CD8-positive, alpha-beta memory T cell (primary cell): ENCODE measurements at regions not wholly inside any gene's neighbourhood (a gene's known extent, or its start where the extent isn't known, plus 50 kb on each side); places are given as distances from the start of the nearest gene placed in this dataset.

Source experiments
- CTCF ChIA-PET: fragments of 350-600 bp; sonication (Branson Sonifier 250); formaldehyde crosslinking; loops from one replicate; lab custom pipeline; 2021; ENCODE audit warnings: antibody characterized with exemption; lab: Charles Lee
- POLR2A ChIA-PET: fragments of 350-600 bp; sonication (Branson Sonifier 250); formaldehyde crosslinking; loops from one replicate; lab custom pipeline; 2021; ENCODE audit warnings: antibody characterized with exemption; lab: Charles Lee
- DNase-seq, 5 donors: peaks; one replicate each; pipeline versions ENCODE4 v3.0.0 to v3.0.0-alpha.2; 2020 to 2022; ENCODE audit warnings: mixed read lengths in 1 of 5
- H3K27ac ChIP-seq: one replicate; pipeline ENCODE4 v1.7.0; 2013; ENCODE audit warnings: low read depth, mild to moderate bottlenecking, low read length, moderate library complexity
- H3K27me3 ChIP-seq: 2 replicates; pipeline ENCODE4 v1.7.0; 2013; ENCODE audit warnings: low read length, mild to moderate bottlenecking; ENCODE audit not compliant: insufficient read depth, poor library complexity, severe bottlenecking
- H3K36me3 ChIP-seq: 2 replicates; pipeline ENCODE4 v1.7.0; 2013; ENCODE audit warnings: mild to moderate bottlenecking, low read length, moderate library complexity; ENCODE audit not compliant: insufficient read depth
- H3K4me1 ChIP-seq: 2 replicates; pipeline ENCODE4 v1.7.0; 2013; ENCODE audit warnings: mild to moderate bottlenecking, low read length, moderate library complexity; ENCODE audit not compliant: insufficient read depth
- H3K4me3 ChIP-seq: 2 replicates; pipeline ENCODE4 v1.7.0; 2013; ENCODE audit warnings: mild to moderate bottlenecking, low read length
- H3K9me3 ChIP-seq: 2 replicates; pipeline ENCODE4 v1.7.0; 2013; ENCODE audit warnings: mild to moderate bottlenecking, low read length
- H3K27ac Mint-ChIP-seq, 8 donors: one replicate each; pipeline ENCODE4 v1.8.0; 2020 to 2021; ENCODE audit warnings: mixed read lengths in 8 of 8, mild to moderate bottlenecking in 6 of 8, inconsistent platforms in 3 of 8, moderate library complexity in 3 of 8
- H3K27me3 Mint-ChIP-seq, 2 donors: one replicate each; pipeline ENCODE4 v1.8.0; 2020 to 2021; ENCODE audit warnings: mixed read lengths in 2 of 2, mild to moderate bottlenecking in 1 of 2, moderate library complexity in 1 of 2
- H3K36me3 Mint-ChIP-seq, 3 donors: one replicate each; pipeline ENCODE4 v1.8.0; 2020 to 2021; ENCODE audit warnings: mixed read lengths in 3 of 3, inconsistent platforms in 1 of 3, mild to moderate bottlenecking in 1 of 3
- H3K4me1 Mint-ChIP-seq, 3 donors: one replicate each; pipeline ENCODE4 v1.8.0; 2020 to 2021; ENCODE audit warnings: mixed read lengths in 3 of 3, inconsistent platforms in 1 of 3, mild to moderate bottlenecking in 1 of 3
- H3K4me3 Mint-ChIP-seq, 7 donors: one replicate each; pipeline ENCODE4 v1.8.0; 2020 to 2021; ENCODE audit warnings: mixed read lengths in 7 of 7, mild to moderate bottlenecking in 6 of 7, moderate library complexity in 4 of 7, inconsistent platforms in 2 of 7
- H3K9me3 Mint-ChIP-seq, 5 donors: one replicate each; pipeline ENCODE4 v1.8.0; 2020 to 2022; ENCODE audit warnings: mixed read lengths in 5 of 5, mild to moderate bottlenecking in 3 of 5, moderate library complexity in 2 of 5, inconsistent platforms in 1 of 5

GRCh38 chr3:152193673-152194267, 75.0 kb upstream of the MBNL1 start:
- peak in 3 of 5 donors; percentile 11 to 61 (median 48) for DNase-seq
- H3K4me3 ChIP-seq: peak overlapping the region; percentile 81

DNA sequence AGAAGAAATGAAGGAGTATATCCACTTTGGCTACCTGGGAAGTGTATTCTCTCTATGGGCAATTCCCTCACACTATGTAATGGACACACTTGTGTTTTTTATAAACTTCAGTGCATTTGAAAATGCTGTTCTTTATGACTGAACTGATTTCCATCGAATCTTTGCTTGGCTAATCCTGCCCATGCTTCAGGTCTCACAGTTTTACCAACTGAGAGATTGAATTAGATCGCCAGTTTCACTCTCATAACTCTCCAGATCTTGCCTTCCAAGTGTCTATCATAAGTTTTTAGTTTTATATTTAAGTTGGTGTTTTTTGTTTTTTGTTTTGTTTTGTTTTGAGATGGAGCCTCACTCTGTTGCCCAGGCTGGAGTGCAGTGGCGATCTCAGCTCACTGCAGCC, 73.5 kb upstream of the MBNL1 start:
- CTCF ChIA-PET: interaction anchor here (1.1 kb wide), 1 partner anchor 49 kb away, joined by 3 read pairs; no protein-coding TSS in a partner anchor
- H3K4me1 ChIP-seq: peaks cover 68% of the 10 kb centered on the region
- no peak overlapping the region for H3K27ac ChIP-seq

More at GRCh38 chr3:152193673-152194267, 75.0 kb upstream of the MBNL1 start:
- H3K36me3 Mint-ChIP-seq: peaks cover 0 to 5% (median 1%) of the 10 kb centered on the region in 3 donors
- peak overlapping the region; percentile 83 for H3K27ac ChIP-seq
- no peaks in the 10 kb centered on the region for H3K36me3 ChIP-seq
- H3K9me3 Mint-ChIP-seq: no peaks in the 10 kb centered on the region
- H3K27me3 ChIP-seq: no peaks in the 10 kb centered on the region
- no peaks in the 10 kb centered on the region for H3K27me3 Mint-ChIP-seq
- H3K4me3 Mint-ChIP-seq: peak overlapping the region; percentile 87 to 95 (median 89)
- H3K27ac Mint-ChIP-seq: peak overlapping the region; percentile 87 to 99 (median 94)
- H3K4me1 Mint-ChIP-seq: peaks cover 68 to 89% (median 89%) of the 10 kb centered on the region in 3 donors
- H3K4me1 ChIP-seq: peaks cover 66% of the 10 kb centered on the region
- CTCF ChIA-PET: interaction anchor here (0.6 to 1.7 kb wide), 8 partner anchors 10 to 250 kb away, joined by 3 to 11 read pairs (median 4); partner anchors contain the start of gene MBNL1
- POLR2A ChIA-PET: interaction anchor here (0.6 to 1.7 kb wide), 9 partner anchors 9 to 78 kb away, joined by 3 to 16 read pairs (median 3); partner anchors contain the start of gene MBNL1
- no peaks in the 10 kb centered on the region for H3K9me3 ChIP-seq

GRCh38 chr3:152196782-152197181, 71.9 kb upstream of the MBNL1 start:
- Histone ChIP-seq H3K4me1 (peaks cover 69% of the 10 kb centered on the region), H3K27me3 (no peaks in the 10 kb centered on the region), H3K36me3 (no peaks in the 10 kb centered on the region), H3K4me3 (peak overlapping the region; percentile 42), H3K9me3 (no peaks in the 10 kb centered on the region), H3K27ac (peak overlapping the region; percentile 63)
- Mint-ChIP-seq H3K4me1 (peaks cover 79 to 97% (median 96%) of the 10 kb centered on the region in 3 donors), H3K36me3 (peaks cover 0 to 8% (median 0%) of the 10 kb centered on the region in 3 donors), H3K27ac (peak overlapping the region; percentile 88 to 99 (median 96)), H3K9me3 (no peaks in the 10 kb centered on the region), H3K27me3 (no peaks in the 10 kb centered on the region), H3K4me3 (peak overlapping the region; percentile 72 to 91 (median 85))
- ChIA-PET POLR2A (interaction anchor here (0.7 kb wide), 1 partner anchor 47 kb away, joined by 4 read pairs; no protein-coding TSS in a partner anchor), CTCF (interaction anchor here (1.4 to 4.6 kb wide), 2 partner anchors 13 to 72 kb away, joined by 5 to 25 read pairs; partner anchors contain the start of gene MBNL1)
- DNase-seq: no peak

More for the DNA sequence above, 73.5 kb upstream of the MBNL1 start:
- Mint-ChIP-seq H3K27me3 (no peaks in the 10 kb centered on the region), H3K36me3 (peaks cover 0 to 8% (median 0%) of the 10 kb centered on the region in 3 donors), H3K27ac (peak overlapping the region; percentile 79 to 98 (median 88)), H3K9me3 (no peaks in the 10 kb centered on the region), H3K4me3 (peak overlapping the region; percentile 71 to 91 (median 88)), H3K4me1 (peaks cover 72 to 93% (median 91%) of the 10 kb centered on the region in 3 donors)
- no peak overlapping the region for H3K4me3 ChIP-seq
- DNase-seq: no peak
- no peaks in the 10 kb centered on the region for H3K27me3 ChIP-seq
- no peaks in the 10 kb centered on the region for H3K9me3 ChIP-seq
- no peaks in the 10 kb centered on the region for H3K36me3 ChIP-seq
- POLR2A ChIA-PET: no interaction called here

- H3K9me3 Mint-ChIP-seq: no peaks in the 10 kb centered on the region
- peaks cover 74 to 97% (median 95%) of the 10 kb centered on the region in 3 donors for H3K4me1 Mint-ChIP-seq
- peak overlapping the region; percentile 88 to 98 (median 96) for H3K27ac Mint-ChIP-seq
- ChIA-PET CTCF (interaction anchor here (1.4 to 4.6 kb wide), 5 partner anchors 13 to 74 kb away, joined by 4 to 25 read pairs (median 5); partner anchors contain the start of gene MBNL1), POLR2A (interaction anchor here (3.7 kb wide), 1 partner anchor 72 kb away, joined by 29 read pairs; the partner anchor contains the start of gene MBNL1)
- Histone ChIP-seq H3K9me3 (no peaks in the 10 kb centered on the region), H3K4me1 (peaks cover 69% of the 10 kb centered on the region), H3K27me3 (no peaks in the 10 kb centered on the region), H3K27ac (peak overlapping the region; percentile 63), H3K36me3 (no peaks in the 10 kb centered on the region), H3K4me3 (peak overlapping the region; percentile 42)
- DNase-seq: no peak
- no peaks in the 10 kb centered on the region for H3K27me3 Mint-ChIP-seq
- peak overlapping the region; percentile 63 to 90 (median 73) for H3K4me3 Mint-ChIP-seq
- peaks cover 0 to 8% (median 0%) of the 10 kb centered on the region in 3 donors for H3K36me3 Mint-ChIP-seq
Observed at GRCh38 chr3:152197451-152197850, 71.3 kb upstream of the MBNL1 start.

DNA sequence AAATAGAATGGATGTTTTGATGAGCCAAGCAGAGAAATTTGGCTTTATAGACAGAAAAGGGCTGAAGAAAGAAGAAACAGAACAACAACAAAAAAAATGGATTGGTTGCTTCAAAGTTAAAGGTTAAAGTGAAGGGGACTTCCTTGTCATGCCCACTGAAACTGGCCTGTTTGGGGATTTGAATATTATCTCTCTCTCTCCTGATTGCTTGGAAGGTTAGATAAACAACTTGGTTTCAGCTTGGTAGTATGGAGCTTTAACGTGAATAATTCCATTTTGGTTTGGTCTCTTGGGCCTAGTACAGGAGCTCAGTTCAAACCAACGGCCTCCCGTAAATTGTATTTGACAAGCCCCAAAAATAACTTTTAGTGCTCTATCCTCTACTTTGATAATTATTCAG, 70.8 kb upstream of the MBNL1 start:
- H3K9me3 ChIP-seq: no peaks in the 10 kb centered on the region
- H3K27ac ChIP-seq: peak overlapping the region; percentile 63
- Mint-ChIP-seq H3K27me3 (no peaks in the 10 kb centered on the region), H3K36me3 (peaks cover 0 to 8% (median 0%) of the 10 kb centered on the region in 3 donors), H3K27ac (peak overlapping the region; percentile 88 to 98 (median 96)), H3K9me3 (no peaks in the 10 kb centered on the region), H3K4me1 (peaks cover 74 to 95% (median 95%) of the 10 kb centered on the region in 3 donors), H3K4me3 (peak overlapping the region; percentile 63 to 90 (median 73))
- DNase-seq: no peak
- H3K4me3 ChIP-seq: peak overlapping the region; percentile 42
- H3K4me1 ChIP-seq: peaks cover 69% of the 10 kb centered on the region
- H3K27me3 ChIP-seq: no peaks in the 10 kb centered on the region
- ChIA-PET POLR2A (interaction anchor here (0.7 to 3.7 kb wide), 3 partner anchors 71 to 154 kb away, joined by 3 to 29 read pairs (median 5); partner anchors contain the start of gene MBNL1), CTCF (interaction anchor here (1.8 to 4.6 kb wide), 4 partner anchors 14 to 74 kb away, joined by 4 to 25 read pairs (median 10); partner anchors contain the start of gene MBNL1)
- no peaks in the 10 kb centered on the region for H3K36me3 ChIP-seq

GRCh38 chr3:152198665-152199064, 70.1 kb upstream of the MBNL1 start:
- Mint-ChIP-seq H3K4me1 (peaks cover 73 to 95% (median 95%) of the 10 kb centered on the region in 3 donors), H3K9me3 (no peaks in the 10 kb centered on the region), H3K36me3 (peaks cover 0 to 7% (median 0%) of the 10 kb centered on the region in 3 donors), H3K27ac (peak overlapping the region; percentile 88 to 98 (median 96)), H3K4me3 (peak overlapping the region; percentile 63 to 90 (median 73)), H3K27me3 (no peaks in the 10 kb centered on the region)
- Histone ChIP-seq H3K4me1 (peaks cover 67% of the 10 kb centered on the region), H3K4me3 (peak overlapping the region; percentile 48), H3K9me3 (no peaks in the 10 kb centered on the region), H3K27ac (peak overlapping the region; percentile 63), H3K36me3 (no peaks in the 10 kb centered on the region), H3K27me3 (no peaks in the 10 kb centered on the region)
- DNase-seq: no peak
- ChIA-PET POLR2A (interaction anchor here (0.6 to 3.7 kb wide), 8 partner anchors 34 to 1563 kb away, joined by 3 to 29 read pairs (median 4); partner anchors contain the start of gene MBNL1), CTCF (interaction anchor here (1.8 to 4.6 kb wide), 4 partner anchors 15 to 73 kb away, joined by 4 to 25 read pairs (median 10); partner anchors contain the start of gene MBNL1)

GRCh38 chr3:152199102-152199840, 69.5 kb upstream of the MBNL1 start:
- POLR2A ChIA-PET: interaction anchor here (0.7 to 3.7 kb wide), 8 partner anchors 9 to 1564 kb away, joined by 3 to 29 read pairs (median 4); partner anchors contain the start of gene MBNL1
- H3K27ac Mint-ChIP-seq: peak overlapping the region; percentile 88 to 98 (median 96)
- CTCF ChIA-PET: interaction anchor here (1.4 to 4.6 kb wide), 5 partner anchors 12 to 73 kb away, joined by 3 to 25 read pairs (median 5); partner anchors contain the start of gene MBNL1

More at GRCh38 chr3:152199102-152199840, 69.5 kb upstream of the MBNL1 start:
- H3K36me3 ChIP-seq: no peaks in the 10 kb centered on the region
- no peaks in the 10 kb centered on the region for H3K9me3 ChIP-seq
- peak overlapping the region; percentile 63 for H3K27ac ChIP-seq
- no peaks in the 10 kb centered on the region for H3K27me3 ChIP-seq
- Mint-ChIP-seq H3K4me3 (peak overlapping the region; percentile 63 to 90 (median 73)), H3K36me3 (peaks cover 0 to 4% (median 0%) of the 10 kb centered on the region in 3 donors), H3K9me3 (no peaks in the 10 kb centered on the region), H3K4me1 (peaks cover 71 to 92% (median 90%) of the 10 kb centered on the region in 3 donors), H3K27me3 (no peaks in the 10 kb centered on the region)
- no peak for DNase-seq
- H3K4me1 ChIP-seq: peaks cover 66% of the 10 kb centered on the region
- H3K4me3 ChIP-seq: peak overlapping the region; percentile 48
